ENCODE measurements at regions not wholly inside any gene's neighbourhood (a gene's known extent, or its start where the extent isn't known, plus 50 kb on each side); places are given as distances from the start of the nearest gene placed in this dataset.

DNA sequence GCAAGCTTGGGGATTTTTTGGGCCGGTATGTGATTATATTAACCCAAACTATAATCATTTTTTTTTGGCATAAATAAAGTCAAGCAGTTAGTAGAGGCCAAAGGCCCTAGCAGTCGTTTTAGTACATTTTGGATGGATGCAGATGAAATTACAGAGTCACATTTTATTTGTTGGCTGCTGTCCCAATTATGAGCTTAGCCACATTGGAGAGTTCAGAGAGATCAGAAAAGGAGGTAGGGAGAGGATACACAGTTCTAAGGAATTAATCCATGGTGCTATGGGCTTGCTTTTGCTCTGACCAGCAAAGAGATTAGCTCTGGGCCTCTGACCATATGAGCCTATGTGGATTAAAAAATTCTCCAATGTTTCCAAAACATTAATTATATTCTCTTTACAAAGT, 395.1 kb downstream of the RAPGEF2 start:
- Histone ChIP-seq H3K27ac (no peak overlapping the region), H3K36me3 (no peaks in the 10 kb centered on the region), H3K9me3 (no peaks in the 10 kb centered on the region), H3K4me1 (ENCODE audit: insufficient read depth) (no peaks in the 10 kb centered on the region), H3K4me3 (no peak overlapping the region), H3K27me3 (no peaks in the 10 kb centered on the region)
- 5 to 13% (median 11%) methylated on average over 2 of the region's 2 CpGs for WGBS, 3 donors
- TF ChIP-seq, protein P1, sequence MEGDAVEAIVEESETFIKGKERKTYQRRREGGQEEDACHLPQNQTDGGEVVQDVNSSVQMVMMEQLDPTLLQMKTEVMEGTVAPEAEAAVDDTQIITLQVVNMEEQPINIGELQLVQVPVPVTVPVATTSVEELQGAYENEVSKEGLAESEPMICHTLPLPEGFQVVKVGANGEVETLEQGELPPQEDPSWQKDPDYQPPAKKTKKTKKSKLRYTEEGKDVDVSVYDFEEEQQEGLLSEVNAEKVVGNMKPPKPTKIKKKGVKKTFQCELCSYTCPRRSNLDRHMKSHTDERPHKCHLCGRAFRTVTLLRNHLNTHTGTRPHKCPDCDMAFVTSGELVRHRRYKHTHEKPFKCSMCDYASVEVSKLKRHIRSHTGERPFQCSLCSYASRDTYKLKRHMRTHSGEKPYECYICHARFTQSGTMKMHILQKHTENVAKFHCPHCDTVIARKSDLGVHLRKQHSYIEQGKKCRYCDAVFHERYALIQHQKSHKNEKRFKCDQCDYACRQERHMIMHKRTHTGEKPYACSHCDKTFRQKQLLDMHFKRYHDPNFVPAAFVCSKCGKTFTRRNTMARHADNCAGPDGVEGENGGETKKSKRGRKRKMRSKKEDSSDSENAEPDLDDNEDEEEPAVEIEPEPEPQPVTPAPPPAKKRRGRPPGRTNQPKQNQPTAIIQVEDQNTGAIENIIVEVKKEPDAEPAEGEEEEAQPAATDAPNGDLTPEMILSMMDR (IDR thresholded peaks at IDR 0.05), result no peak
- no peak for TF ChIP-seq EP300 (IDR thresholded peaks at IDR 0.05)
- TF ChIP-seq POLR2A (IDR thresholded peaks at IDR 0.05), result no peak
- DNase-seq, result no peak
- intact Hi-C loops (cut with DNase I), result no loop called here

GRCh38 chr4:159498446-159499115, 395.7 kb downstream of the RAPGEF2 start:
- 47 to 66% (median 53%) methylated on average over 5 of the region's 5 CpGs for whole genome bisulfite sequencing, 3 donors
- DNase-seq, result no peak
- H3K4me3 ChIP-seq, result no peak overlapping the region
- TF ChIP-seq EP300 (IDR thresholded peaks at IDR 0.05), result no peak
- TF ChIP-seq, protein P1 (IDR thresholded peaks at IDR 0.05), result no peak
- no peak for TF ChIP-seq POLR2A (IDR thresholded peaks at IDR 0.05)
- no peak overlapping the region for H3K27ac ChIP-seq
- H3K27me3 ChIP-seq, result no peaks in the 10 kb centered on the region
- no peaks in the 10 kb centered on the region for H3K4me1 ChIP-seq (ENCODE audit: insufficient read depth)
- H3K9me3 ChIP-seq, result no peaks in the 10 kb centered on the region
- no peaks in the 10 kb centered on the region for H3K36me3 ChIP-seq
- intact Hi-C loops (cut with DNase I), result no loop called here

GRCh38 chr4:159500861-159501260, 398.0 kb downstream of the RAPGEF2 start:
- H3K4me3 ChIP-seq, result no peak overlapping the region
- WGBS, 3 donors, result 58 to 80% (median 65%) methylated on average over 2 of the region's 2 CpGs
- no peaks in the 10 kb centered on the region for H3K27me3 ChIP-seq
- H3K36me3 ChIP-seq, result no peaks in the 10 kb centered on the region
- TF ChIP-seq, protein P1 (IDR thresholded peaks at IDR 0.05), result no peak
- TF ChIP-seq EP300 (IDR thresholded peaks at IDR 0.05) (no peak), POLR2A (IDR thresholded peaks at IDR 0.05) (no peak)
- no peak for DNase-seq
- no peak overlapping the region for H3K27ac ChIP-seq
- no peaks in the 10 kb centered on the region for H3K9me3 ChIP-seq
- no peaks in the 10 kb centered on the region for H3K4me1 ChIP-seq (ENCODE audit: insufficient read depth)
- intact Hi-C loops (cut with DNase I), result no loop called here

DNA sequence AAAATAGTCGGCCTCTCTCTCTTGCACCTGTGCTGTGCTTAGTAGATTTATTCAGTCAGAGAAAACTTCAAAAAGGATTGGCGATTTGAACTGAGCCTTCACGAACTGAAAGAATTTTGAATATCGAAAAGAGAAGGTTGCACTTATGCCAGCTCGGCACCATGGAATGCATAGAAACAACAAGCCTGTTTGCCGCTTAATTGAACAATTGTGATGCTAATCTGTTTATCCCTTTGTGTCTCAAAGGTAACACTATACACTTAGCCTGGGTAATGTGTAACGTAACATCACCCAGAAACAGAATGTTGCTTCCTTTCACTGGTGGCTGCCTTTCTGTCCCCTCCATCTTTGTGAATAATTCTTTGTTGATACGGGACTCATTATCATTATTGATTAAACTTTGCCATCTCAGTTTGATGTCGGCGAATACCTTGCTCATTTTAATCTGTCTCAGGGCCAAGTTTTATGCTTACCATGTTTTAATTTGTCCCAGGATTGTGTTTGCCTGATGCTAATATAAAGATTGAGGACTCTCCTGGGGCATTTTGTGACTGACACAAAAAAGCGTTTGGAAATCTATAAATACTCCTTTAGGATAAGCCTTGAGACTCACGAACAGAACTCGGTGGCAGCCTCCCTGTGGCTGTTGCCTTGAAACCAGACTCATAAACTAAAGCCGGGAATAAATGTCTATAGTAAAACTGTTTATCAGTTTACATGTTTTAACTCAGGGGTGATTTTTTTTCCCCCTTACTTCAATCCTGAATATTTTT, 400.5 kb downstream of the RAPGEF2 start:
- TF ChIP-seq, protein P1 (IDR thresholded peaks at IDR 0.05), result no peak
- TF ChIP-seq POLR2A (IDR thresholded peaks at IDR 0.05), result no peak
- no peak for TF ChIP-seq EP300 (IDR thresholded peaks at IDR 0.05)
- no peak overlapping the region for H3K4me3 ChIP-seq
- H3K27me3 ChIP-seq, result no peaks in the 10 kb centered on the region
- no peaks in the 10 kb centered on the region for H3K4me1 ChIP-seq (ENCODE audit: insufficient read depth)
- WGBS, 3 donors, result 88 to 91% (median 91%) methylated on average over 14 of the region's 14 CpGs
- H3K36me3 ChIP-seq, result no peaks in the 10 kb centered on the region
- DNase-seq, result no peak
- intact Hi-C loops (cut with DNase I), result no loop called here
- H3K9me3 ChIP-seq, result no peaks in the 10 kb centered on the region
- no peak overlapping the region for H3K27ac ChIP-seq

Measured in ovary (tissue), 7 donors.